ENCODE measurements at regions not wholly inside any gene's neighbourhood (a gene's known extent, or its start where the extent isn't known, plus 50 kb on each side); places are given as distances from the start of the nearest gene placed in this dataset.

GRCh38 chr10:100620087-100620835 lies 84.5 kb downstream of the HIF1AN start:
- Histone ChIP-seq H3K36me3 (ENCODE audit: control insufficient read depth in 2 of 2, insufficient read depth in 1 of 2, low read length in 2 of 2) (no peaks in the 10 kb centered on the region), H3K4me1 (ENCODE audit: control insufficient read depth, insufficient read depth, low read length) (no peaks in the 10 kb centered on the region), H3K4me3 (ENCODE audit: low read depth, low read length) (no peak overlapping the region), H3K9me3 (ENCODE audit: control insufficient read depth, insufficient read depth, low read depth, low read length) (no peaks in the 10 kb centered on the region), H3K27ac (ENCODE audit: extremely low read depth, low read depth, low read length) (no peak overlapping the region)
- ChIA-PET CTCF (interaction anchor here (0.5 to 1.3 kb wide), 2 partner anchors 9 to 594 kb away, joined by 3 read pairs; no protein-coding TSS in a partner anchor), POLR2A (no interaction called here)
- TF ChIP-seq ZNF248 (tag by site-specific recombination; IDR thresholded peaks at IDR 0.05) (no peak), ZNF221 (tag by site-specific recombination; IDR thresholded peaks at IDR 0.05; ENCODE audit: borderline replicate concordance) (no peak), ZFP41 (tag by site-specific recombination; IDR thresholded peaks at IDR 0.05; ENCODE audit: borderline replicate concordance) (no peak), SCRT1 (tag by site-specific recombination; IDR thresholded peaks at IDR 0.05; ENCODE audit: borderline replicate concordance) (peak; percentile 77; the same call in 1 of the 2 replicates), YY1 (tag by site-specific recombination; IDR thresholded peaks at IDR 0.05) (no peak), SCRT2 (tag by site-specific recombination; IDR thresholded peaks at IDR 0.05) (peak; percentile 86), ZNF23 (tag by site-specific recombination; IDR thresholded peaks at IDR 0.05; ENCODE audit: borderline replicate concordance) (no peak)

- CTCF ChIA-PET = interaction anchor here (0.6 kb wide), 2 partner anchors 255 to 848 kb away, joined by 3 read pairs; no protein-coding TSS in a partner anchor
- Histone ChIP-seq H3K4me3 (ENCODE audit: low read depth, low read length) (no peak overlapping the region), H3K27ac (ENCODE audit: extremely low read depth, low read depth, low read length) (no peak overlapping the region), H3K9me3 (ENCODE audit: control insufficient read depth, insufficient read depth, low read depth, low read length) (no peaks in the 10 kb centered on the region), H3K4me1 (ENCODE audit: control insufficient read depth, insufficient read depth, low read length) (no peaks in the 10 kb centered on the region), H3K36me3 (ENCODE audit: control insufficient read depth in 2 of 2, insufficient read depth in 1 of 2, low read length in 2 of 2) (no peaks in the 10 kb centered on the region)
- POLR2A ChIA-PET = no interaction called here
- no peak for TF ChIP-seq ZNF473 (tag by site-specific recombination; IDR thresholded peaks at IDR 0.05)
- no peak for TF ChIP-seq ZNF292 (tag by site-specific recombination; IDR thresholded peaks at IDR 0.05; ENCODE audit: borderline replicate concordance, low read depth)
- TF ChIP-seq ZNF155 (tag by site-specific recombination; IDR thresholded peaks at IDR 0.05) = no peak
- TF ChIP-seq ZBTB10 (tag by site-specific recombination; IDR thresholded peaks at IDR 0.05) = no peak
- no peak for TF ChIP-seq ZNF510 (tag by site-specific recombination; IDR thresholded peaks at IDR 0.05; ENCODE audit: insufficient replicate concordance)
- TF ChIP-seq ZNF580 (tag by site-specific recombination; IDR thresholded peaks at IDR 0.05) = no peak
- TF ChIP-seq ZNF121 (tag by site-specific recombination; IDR thresholded peaks at IDR 0.05) = no peak
- TF ChIP-seq ZNF223 (tag by site-specific recombination; IDR thresholded peaks at IDR 0.05) = no peak
- no peak for TF ChIP-seq OSR2 (tag by site-specific recombination; IDR thresholded peaks at IDR 0.05)
- TF ChIP-seq ZNF560 (tag by site-specific recombination; IDR thresholded peaks at IDR 0.05; ENCODE audit: borderline replicate concordance) = no peak
- no peak for TF ChIP-seq ZBTB49 (tag by site-specific recombination; IDR thresholded peaks at IDR 0.05; ENCODE audit: low read depth)
- TF ChIP-seq ZNF645 (tag by site-specific recombination; IDR thresholded peaks at IDR 0.05) = no peak
- no peak for TF ChIP-seq ZNF830 (tag by site-specific recombination; IDR thresholded peaks at IDR 0.05; ENCODE audit: low read depth)
- TF ChIP-seq GLIS1 (tag by site-specific recombination; IDR thresholded peaks at IDR 0.05) = no peak
- TF ChIP-seq ZNF140 (tag by site-specific recombination; IDR thresholded peaks at IDR 0.05) = no peak
- no peak for TF ChIP-seq ZFHX2 (tag by site-specific recombination; conservative IDR thresholded peaks at IDR 0.05)
- no peak for TF ChIP-seq ZNF670 (tag by site-specific recombination; IDR thresholded peaks at IDR 0.05; ENCODE audit: low read depth)
- TF ChIP-seq ZNF513 (tag by site-specific recombination; IDR thresholded peaks at IDR 0.05) = no peak
These were observed 85.8 kb downstream of the HIF1AN start for GRCh38 chr10:100621360-100622205.

Measured in HEK293 (cell line).